Fibroblast of skin of abdomen (primary cell): ENCODE measurements at regions not wholly inside any gene's neighbourhood (a gene's known extent, or its start where the extent isn't known, plus 50 kb on each side); places are given as distances from the start of the nearest gene placed in this dataset.

ENCODE experiments used
- DNase-seq: peaks from one replicate; pipeline ENCODE4 v3.0.0-alpha.2; 2013

- no peak for DNase-seq
Measured at GRCh38 chr7:25758559-25758958, 393.4 kb upstream of the NFE2L3 start.

GRCh38 chr7:25759286-25759685 is 392.7 kb upstream of the NFE2L3 start:
- no peak for DNase-seq

- no peak for DNase-seq
Measured at GRCh38 chr7:25759748-25760147, 392.2 kb upstream of the NFE2L3 start.

GRCh38 chr7:25762511-25763462 is 389.2 kb upstream of the NFE2L3 start:
- DNase-seq = no peak

- DNase-seq = no peak
Measured at GRCh38 chr7:25763463-25763860, 388.5 kb upstream of the NFE2L3 start.

- DNase-seq = no peak
Measured at GRCh38 chr7:25765110-25765655, 386.8 kb upstream of the NFE2L3 start.

GRCh38 chr7:25770235-25770634 is 381.8 kb upstream of the NFE2L3 start:
- no peak for DNase-seq

- DNase-seq = no peak
Measured at GRCh38 chr7:25770670-25771069, 381.3 kb upstream of the NFE2L3 start.

- no peak for DNase-seq
Measured at GRCh38 chr7:25771491-25771890, 380.5 kb upstream of the NFE2L3 start.

- no peak for DNase-seq
Measured at GRCh38 chr7:25772802-25773201, 379.2 kb upstream of the NFE2L3 start.

- no peak for DNase-seq
Measured at GRCh38 chr7:25774675-25775074, 377.3 kb upstream of the NFE2L3 start.

GRCh38 chr7:25775570-25775969 is 376.4 kb upstream of the NFE2L3 start:
- no peak for DNase-seq

GRCh38 chr7:25775999-25776743 is 375.8 kb upstream of the NFE2L3 start:
- DNase-seq = no peak

GRCh38 chr7:25776744-25777123 is 375.3 kb upstream of the NFE2L3 start:
- DNase-seq = no peak

GRCh38 chr7:25777969-25778708 is 373.9 kb upstream of the NFE2L3 start:
- no peak for DNase-seq

- no peak for DNase-seq
Measured at GRCh38 chr7:25779002-25779546, 372.9 kb upstream of the NFE2L3 start.

GRCh38 chr7:25780904-25781303 is 371.1 kb upstream of the NFE2L3 start:
- DNase-seq = no peak

- DNase-seq = no peak
Measured at GRCh38 chr7:25781704-25782103, 370.3 kb upstream of the NFE2L3 start.

GRCh38 chr7:25786936-25787335 is 365.1 kb upstream of the NFE2L3 start:
- DNase-seq = peak; percentile 71

GRCh38 chr7:25787336-25787735 is 364.7 kb upstream of the NFE2L3 start:
- peak; percentile 28 for DNase-seq

- no peak for DNase-seq
Measured at GRCh38 chr7:25788371-25788770, 363.6 kb upstream of the NFE2L3 start.

- DNase-seq = no peak
Measured at GRCh38 chr7:25788961-25789620, 362.9 kb upstream of the NFE2L3 start.
